ENCODE measurements at regions not wholly inside any gene's neighbourhood (a gene's known extent, or its start where the extent isn't known, plus 50 kb on each side); places are given as distances from the start of the nearest gene placed in this dataset.
"Not testable (repeated sequence)": the region's sequence is repeated elsewhere in the genome, so short reads cannot be mapped to it uniquely, and the experiment has no call there.

- no peaks in the 10 kb centered on the region for H3K9me2 ChIP-seq (replicated peaks; ENCODE audit: insufficient read depth, low read length)
- H3K27me3 ChIP-seq (replicated peaks; ENCODE audit: insufficient read depth, low read length): no peaks in the 10 kb centered on the region
- no peak overlapping the region for H3K4me3 ChIP-seq (ENCODE audit: low read length)
- no peaks in the 10 kb centered on the region for H3K9me3 ChIP-seq (replicated peaks; ENCODE audit: insufficient read depth, low read length)
- H3K4me1 ChIP-seq (ENCODE audit: low read length): peaks cover 12% of the 10 kb centered on the region; the same call in 1 of the 2 replicates
- H4K20me1 ChIP-seq (ENCODE audit: insufficient read depth, low read length): no peaks in the 10 kb centered on the region
- no peak for TF ChIP-seq EZH2 (optimal IDR thresholded peaks at IDR 0.05; ENCODE audit: low read depth, low read length)
- TF ChIP-seq, protein P1, sequence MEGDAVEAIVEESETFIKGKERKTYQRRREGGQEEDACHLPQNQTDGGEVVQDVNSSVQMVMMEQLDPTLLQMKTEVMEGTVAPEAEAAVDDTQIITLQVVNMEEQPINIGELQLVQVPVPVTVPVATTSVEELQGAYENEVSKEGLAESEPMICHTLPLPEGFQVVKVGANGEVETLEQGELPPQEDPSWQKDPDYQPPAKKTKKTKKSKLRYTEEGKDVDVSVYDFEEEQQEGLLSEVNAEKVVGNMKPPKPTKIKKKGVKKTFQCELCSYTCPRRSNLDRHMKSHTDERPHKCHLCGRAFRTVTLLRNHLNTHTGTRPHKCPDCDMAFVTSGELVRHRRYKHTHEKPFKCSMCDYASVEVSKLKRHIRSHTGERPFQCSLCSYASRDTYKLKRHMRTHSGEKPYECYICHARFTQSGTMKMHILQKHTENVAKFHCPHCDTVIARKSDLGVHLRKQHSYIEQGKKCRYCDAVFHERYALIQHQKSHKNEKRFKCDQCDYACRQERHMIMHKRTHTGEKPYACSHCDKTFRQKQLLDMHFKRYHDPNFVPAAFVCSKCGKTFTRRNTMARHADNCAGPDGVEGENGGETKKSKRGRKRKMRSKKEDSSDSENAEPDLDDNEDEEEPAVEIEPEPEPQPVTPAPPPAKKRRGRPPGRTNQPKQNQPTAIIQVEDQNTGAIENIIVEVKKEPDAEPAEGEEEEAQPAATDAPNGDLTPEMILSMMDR (IDR thresholded peaks at IDR 0.05; ENCODE audit: low read length): no peak
- no peak for TF ChIP-seq EZH2phosphoT487 (IDR thresholded peaks at IDR 0.05; ENCODE audit: low read length)
- DNase-seq: no peak
- H3K27ac ChIP-seq (ENCODE audit: low read length): no peak overlapping the region
- H2AFZ ChIP-seq (ENCODE audit: low read length): no peak overlapping the region
- no peak overlapping the region for H3K9ac ChIP-seq (ENCODE audit: low read length)
- no peaks in the 10 kb centered on the region for H3K36me3 ChIP-seq (replicated peaks; ENCODE audit: insufficient read depth, low read length)
- H3K4me2 ChIP-seq (ENCODE audit: low read depth, low read length): no peak overlapping the region
- no peaks in the 10 kb centered on the region for H3F3A ChIP-seq (ENCODE audit: insufficient read depth, low read length)
- H3K79me2 ChIP-seq (ENCODE audit: low read length): no peaks in the 10 kb centered on the region
These were observed 1395.1 kb downstream of the CDH8 start for GRCh38 chr16:60641067-60641665.

GRCh38 chr16:60640038-60640437 is 1396.2 kb downstream of the CDH8 start:
- Histone ChIP-seq H3K9ac (ENCODE audit: low read length) (no peak overlapping the region), H3F3A (ENCODE audit: insufficient read depth, low read length) (no peaks in the 10 kb centered on the region), H4K20me1 (ENCODE audit: insufficient read depth, low read length) (no peaks in the 10 kb centered on the region), H3K27ac (ENCODE audit: low read length) (no peak overlapping the region), H3K79me2 (ENCODE audit: low read length) (no peaks in the 10 kb centered on the region), H3K4me2 (ENCODE audit: low read depth, low read length) (no peak overlapping the region), H3K4me3 (ENCODE audit: low read length) (no peak overlapping the region), H2AFZ (ENCODE audit: low read length) (no peak overlapping the region), H3K9me3 (replicated peaks; ENCODE audit: insufficient read depth, low read length) (no peaks in the 10 kb centered on the region), H3K9me2 (replicated peaks; ENCODE audit: insufficient read depth, low read length) (no peaks in the 10 kb centered on the region), H3K36me3 (replicated peaks; ENCODE audit: insufficient read depth, low read length) (no peaks in the 10 kb centered on the region), H3K27me3 (replicated peaks; ENCODE audit: insufficient read depth, low read length) (no peaks in the 10 kb centered on the region), H3K4me1 (ENCODE audit: low read length) (peaks cover 12% of the 10 kb centered on the region; the same call in 1 of the 2 replicates)
- TF ChIP-seq, protein P1 (IDR thresholded peaks at IDR 0.05; ENCODE audit: low read length): no peak
- TF ChIP-seq EZH2phosphoT487 (IDR thresholded peaks at IDR 0.05; ENCODE audit: low read length) (no peak), EZH2 (optimal IDR thresholded peaks at IDR 0.05; ENCODE audit: low read depth, low read length) (no peak)
- no peak for DNase-seq

- not testable (repeated sequence) for H3K27ac ChIP-seq (ENCODE audit: low read length); H4K20me1 ChIP-seq (ENCODE audit: insufficient read depth, low read length); H3K36me3 ChIP-seq (replicated peaks; ENCODE audit: insufficient read depth, low read length); H3K79me2 ChIP-seq (ENCODE audit: low read length); H3K4me2 ChIP-seq (ENCODE audit: low read depth, low read length); H3K4me3 ChIP-seq (ENCODE audit: low read length); H3K9me2 ChIP-seq (replicated peaks; ENCODE audit: insufficient read depth, low read length); DNase-seq; H2AFZ ChIP-seq (ENCODE audit: low read length); H3K27me3 ChIP-seq (replicated peaks; ENCODE audit: insufficient read depth, low read length); H3K9ac ChIP-seq (ENCODE audit: low read length); H3K9me3 ChIP-seq (replicated peaks; ENCODE audit: insufficient read depth, low read length); H3F3A ChIP-seq (ENCODE audit: insufficient read depth, low read length)
- H3K4me1 ChIP-seq (ENCODE audit: low read length): peaks cover 22% of the 10 kb centered on the region
These were observed 1399.6 kb downstream of the CDH8 start for GRCh38 chr16:60636636-60637035.

- no peaks in the 10 kb centered on the region for H3F3A ChIP-seq (ENCODE audit: insufficient read depth, low read length)
- H3K27ac ChIP-seq (ENCODE audit: low read length): no peak overlapping the region
- no peak overlapping the region for H3K4me2 ChIP-seq (ENCODE audit: low read depth, low read length)
- no peaks in the 10 kb centered on the region for H4K20me1 ChIP-seq (ENCODE audit: insufficient read depth, low read length)
- DNase-seq: no peak
- TF ChIP-seq, protein P1 (IDR thresholded peaks at IDR 0.05; ENCODE audit: low read length): no peak
- TF ChIP-seq EZH2phosphoT487 (IDR thresholded peaks at IDR 0.05; ENCODE audit: low read length): no peak
- H3K36me3 ChIP-seq (replicated peaks; ENCODE audit: insufficient read depth, low read length): no peaks in the 10 kb centered on the region
- no peaks in the 10 kb centered on the region for H3K9me3 ChIP-seq (replicated peaks; ENCODE audit: insufficient read depth, low read length)
- H3K9me2 ChIP-seq (replicated peaks; ENCODE audit: insufficient read depth, low read length): no peaks in the 10 kb centered on the region
- no peak overlapping the region for H2AFZ ChIP-seq (ENCODE audit: low read length)
- H3K27me3 ChIP-seq (replicated peaks; ENCODE audit: insufficient read depth, low read length): no peaks in the 10 kb centered on the region
- no peak overlapping the region for H3K9ac ChIP-seq (ENCODE audit: low read length)
- peaks cover 22% of the 10 kb centered on the region for H3K4me1 ChIP-seq (ENCODE audit: low read length)
- no peaks in the 10 kb centered on the region for H3K79me2 ChIP-seq (ENCODE audit: low read length)
- H3K4me3 ChIP-seq (ENCODE audit: low read length): no peak overlapping the region
These were observed 1400.1 kb downstream of the CDH8 start for GRCh38 chr16:60636117-60636516.
